Breast epithelium (tissue), 3 donors: ENCODE measurements at regions not wholly inside any gene's neighbourhood (a gene's known extent, or its start where the extent isn't known, plus 50 kb on each side); places are given as distances from the start of the nearest gene placed in this dataset.

ENCODE experiments used
- CTCF ChIP-seq, 3 donors: fragments of 450-650 bp; IDR thresholded peaks; one replicate each; pipeline ENCODE4 v1.5.1; 2016 to 2017; ENCODE audit warnings: antibody characterized with exemption in 3 of 3, mild to moderate bottlenecking in 3 of 3, moderate library complexity in 3 of 3
- POLR2A ChIP-seq: fragments of 450-650 bp; IDR thresholded peaks from one replicate; pipeline ENCODE4 v1.6.1; 2016; ENCODE audit warnings: antibody characterized with exemption, mild to moderate bottlenecking, moderate library complexity
- POLR2AphosphoS5 ChIP-seq, 3 donors: sonication (generic); formaldehyde crosslinking; IDR thresholded peaks; one replicate each; pipeline ENCODE4 v1.6.1; 2017; ENCODE audit warnings: antibody characterized with exemption in 3 of 3

GRCh38 chr11:8828580-8829361 is 82.2 kb upstream of the AKIP1 start:
- no peak for TF ChIP-seq CTCF (IDR thresholded peaks at IDR 0.05)
- no peak for TF ChIP-seq POLR2A
- no peak for TF ChIP-seq POLR2AphosphoS5 (IDR thresholded peaks at IDR 0.05)
